ENCODE measurements at regions not wholly inside any gene's neighbourhood (a gene's known extent, or its start where the extent isn't known, plus 50 kb on each side); places are given as distances from the start of the nearest gene placed in this dataset.

- intact Hi-C loops (cut with micrococcal nuclease) = no loop called here
- no peaks in the 10 kb centered on the region for H3K36me3 ChIP-seq (ENCODE audit: insufficient read depth, low read length)
- Mint-ChIP-seq H3K36me3 (no peaks in the 10 kb centered on the region), H3K4me1 (no peaks in the 10 kb centered on the region), H3K27ac (no peak overlapping the region), H3K9me3 (peaks cover 0 to 5% (median 0%) of the 10 kb centered on the region in 8 donors), H3K4me3 (peak overlapping the region in 1 of 8 donors; percentile 41), H3K27me3 (no peaks in the 10 kb centered on the region)
- no peak overlapping the region for H3K27ac ChIP-seq (ENCODE audit: low read depth, low read length)
- DNase-seq = no peak
- peaks cover 0 to 3% of the 10 kb centered on the region in 2 donors for H3K9me3 ChIP-seq (ENCODE audit: control insufficient read depth in 1 of 2, low read length in 2 of 2)
- no peaks in the 10 kb centered on the region for H3K27me3 ChIP-seq (ENCODE audit: insufficient read depth, low read length)
- CTCF ChIA-PET (ENCODE audit: partially characterized antibody) = no interaction called here
- no peak overlapping the region for H3K4me3 ChIP-seq (ENCODE audit: low read length in 2 of 2)
- POLR2A ChIA-PET (ENCODE audit: partially characterized antibody) = no interaction called here
- H3K4me1 ChIP-seq (ENCODE audit: insufficient read depth, low read length) = no peaks in the 10 kb centered on the region
Observed at GRCh38 chr18:6624271-6624660, 105.2 kb upstream of the ARHGAP28 start.

- no peaks in the 10 kb centered on the region for H3K27me3 Mint-ChIP-seq
- H3K36me3 Mint-ChIP-seq = no peaks in the 10 kb centered on the region
- H3K4me1 Mint-ChIP-seq = no peaks in the 10 kb centered on the region
- Histone ChIP-seq H3K9me3 (ENCODE audit: control insufficient read depth in 1 of 2, low read length in 2 of 2) (peaks cover 0 to 3% of the 10 kb centered on the region in 2 donors), H3K36me3 (ENCODE audit: insufficient read depth, low read length) (no peaks in the 10 kb centered on the region), H3K4me1 (ENCODE audit: insufficient read depth, low read length) (no peaks in the 10 kb centered on the region), H3K27ac (ENCODE audit: low read depth, low read length) (no peak overlapping the region), H3K4me3 (ENCODE audit: low read length in 2 of 2) (no peak overlapping the region), H3K27me3 (ENCODE audit: insufficient read depth, low read length) (no peaks in the 10 kb centered on the region)
- CTCF ChIA-PET (ENCODE audit: partially characterized antibody) = no interaction called here
- peaks cover 0 to 4% (median 0%) of the 10 kb centered on the region in 8 donors for H3K9me3 Mint-ChIP-seq
- no peak for DNase-seq
- intact Hi-C loops (cut with micrococcal nuclease) = no loop called here
- H3K4me3 Mint-ChIP-seq = peak overlapping the region in 1 of 8 donors; percentile 41
- no peak overlapping the region for H3K27ac Mint-ChIP-seq
- POLR2A ChIA-PET (ENCODE audit: partially characterized antibody) = no interaction called here
Observed at GRCh38 chr18:6624661-6625311, 104.7 kb upstream of the ARHGAP28 start.

DNA sequence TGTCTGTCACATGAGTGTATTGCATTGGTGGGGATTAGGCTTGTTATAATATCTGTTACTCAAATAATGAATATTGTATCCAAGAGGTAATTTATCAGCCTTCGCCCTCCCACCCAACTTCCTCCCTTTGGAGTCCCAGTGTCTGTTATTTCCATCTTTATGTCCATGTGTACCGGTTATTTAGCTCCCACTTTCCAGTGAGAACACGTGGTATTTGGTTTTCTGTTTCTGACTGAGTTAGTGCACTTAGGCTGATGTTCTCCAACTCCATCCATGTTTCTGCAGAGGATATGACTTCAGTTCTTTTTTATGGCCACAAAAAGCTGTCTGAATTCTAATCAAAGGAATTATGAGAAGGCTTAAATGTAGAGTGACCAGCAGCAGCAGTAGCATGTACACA is 104.0 kb upstream of the ARHGAP28 start:
- Mint-ChIP-seq H3K4me3 (no peak overlapping the region), H3K9me3 (peaks cover 0 to 4% (median 0%) of the 10 kb centered on the region in 8 donors), H3K4me1 (no peaks in the 10 kb centered on the region), H3K36me3 (no peaks in the 10 kb centered on the region), H3K27me3 (no peaks in the 10 kb centered on the region), H3K27ac (no peak overlapping the region)
- ChIA-PET CTCF (ENCODE audit: partially characterized antibody) (no interaction called here), POLR2A (ENCODE audit: partially characterized antibody) (no interaction called here)
- H3K27ac ChIP-seq (ENCODE audit: low read depth, low read length) = no peak overlapping the region
- intact Hi-C loops (cut with micrococcal nuclease) = no loop called here
- peaks cover 0 to 3% of the 10 kb centered on the region in 2 donors for H3K9me3 ChIP-seq (ENCODE audit: control insufficient read depth in 1 of 2, low read length in 2 of 2)
- H3K36me3 ChIP-seq (ENCODE audit: insufficient read depth, low read length) = no peaks in the 10 kb centered on the region
- H3K4me1 ChIP-seq (ENCODE audit: insufficient read depth, low read length) = no peaks in the 10 kb centered on the region
- H3K4me3 ChIP-seq (ENCODE audit: low read length in 2 of 2) = no peak overlapping the region
- no peak for DNase-seq
- H3K27me3 ChIP-seq (ENCODE audit: insufficient read depth, low read length) = no peaks in the 10 kb centered on the region

DNA sequence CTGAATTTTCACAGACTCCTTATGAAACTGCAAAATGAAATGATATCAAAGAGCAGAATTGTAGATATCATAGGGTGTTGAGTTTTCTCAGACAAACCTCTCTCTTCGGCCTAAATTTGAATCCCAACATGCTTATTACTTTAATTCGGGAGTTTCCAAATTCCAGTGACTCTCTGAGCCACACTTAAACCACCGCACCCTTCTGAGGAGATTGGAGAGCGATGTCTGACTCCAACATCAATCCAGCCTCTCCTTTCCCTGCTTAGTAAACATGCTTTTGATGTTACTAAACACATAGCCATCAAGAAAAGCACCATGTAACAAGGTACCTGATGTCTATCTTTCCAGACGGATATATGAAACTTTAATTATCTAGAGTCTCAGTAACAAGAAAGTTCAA is 103.1 kb upstream of the ARHGAP28 start:
- peaks cover 0 to 3% of the 10 kb centered on the region in 2 donors for H3K9me3 ChIP-seq (ENCODE audit: control insufficient read depth in 1 of 2, low read length in 2 of 2)
- H3K27ac ChIP-seq (ENCODE audit: low read depth, low read length) = no peak overlapping the region
- H3K27me3 ChIP-seq (ENCODE audit: insufficient read depth, low read length) = no peaks in the 10 kb centered on the region
- no peaks in the 10 kb centered on the region for H3K36me3 Mint-ChIP-seq
- no peaks in the 10 kb centered on the region for H3K4me1 ChIP-seq (ENCODE audit: insufficient read depth, low read length)
- ChIA-PET POLR2A (ENCODE audit: partially characterized antibody) (no interaction called here), CTCF (ENCODE audit: partially characterized antibody) (no interaction called here)
- H3K9me3 Mint-ChIP-seq = peaks cover 0 to 4% (median 0%) of the 10 kb centered on the region in 8 donors
- intact Hi-C loops (cut with micrococcal nuclease) = no loop called here
- H3K4me3 Mint-ChIP-seq = no peak overlapping the region
- no peak for DNase-seq
- no peak overlapping the region for H3K27ac Mint-ChIP-seq
- H3K4me3 ChIP-seq (ENCODE audit: low read length in 2 of 2) = no peak overlapping the region
- no peaks in the 10 kb centered on the region for H3K36me3 ChIP-seq (ENCODE audit: insufficient read depth, low read length)
- no peaks in the 10 kb centered on the region for H3K27me3 Mint-ChIP-seq
- no peaks in the 10 kb centered on the region for H3K4me1 Mint-ChIP-seq

- POLR2A ChIA-PET (ENCODE audit: partially characterized antibody) = no interaction called here
- CTCF ChIA-PET (ENCODE audit: partially characterized antibody) = no interaction called here
- Mint-ChIP-seq H3K36me3 (no peaks in the 10 kb centered on the region), H3K9me3 (peaks cover 0 to 4% (median 0%) of the 10 kb centered on the region in 8 donors), H3K4me1 (no peaks in the 10 kb centered on the region), H3K4me3 (no peak overlapping the region), H3K27me3 (no peaks in the 10 kb centered on the region), H3K27ac (no peak overlapping the region)
- Histone ChIP-seq H3K9me3 (ENCODE audit: control insufficient read depth in 1 of 2, low read length in 2 of 2) (peaks cover 0 to 2% of the 10 kb centered on the region in 2 donors), H3K4me1 (ENCODE audit: insufficient read depth, low read length) (no peaks in the 10 kb centered on the region), H3K36me3 (ENCODE audit: insufficient read depth, low read length) (no peaks in the 10 kb centered on the region), H3K4me3 (ENCODE audit: low read length in 2 of 2) (no peak overlapping the region), H3K27ac (ENCODE audit: low read depth, low read length) (no peak overlapping the region), H3K27me3 (ENCODE audit: insufficient read depth, low read length) (no peaks in the 10 kb centered on the region)
- no peak for DNase-seq
- intact Hi-C loops (cut with micrococcal nuclease) = no loop called here
Observed at GRCh38 chr18:6627645-6628044, 101.9 kb upstream of the ARHGAP28 start.

DNA sequence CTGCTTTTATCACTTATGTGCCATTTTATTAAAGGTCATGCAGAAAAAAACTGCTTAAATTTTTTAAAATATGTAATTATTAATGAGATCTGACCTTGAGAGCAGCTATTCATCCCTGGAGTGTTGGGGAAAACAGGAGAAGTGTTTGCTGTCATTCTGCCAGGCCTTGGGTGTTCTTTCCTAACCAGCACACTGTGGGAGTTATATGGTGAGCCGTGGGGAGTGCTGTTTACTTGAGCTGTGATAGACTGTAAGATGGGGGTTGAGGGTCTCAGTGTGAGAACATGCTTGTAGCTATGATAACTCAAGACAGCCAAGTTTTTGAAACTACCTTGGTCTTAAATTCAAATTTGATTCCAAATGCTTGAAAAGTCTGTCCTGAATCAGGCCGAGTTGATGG is 101.3 kb upstream of the ARHGAP28 start:
- Histone ChIP-seq H3K27me3 (ENCODE audit: insufficient read depth, low read length) (no peaks in the 10 kb centered on the region), H3K27ac (ENCODE audit: low read depth, low read length) (no peak overlapping the region), H3K36me3 (ENCODE audit: insufficient read depth, low read length) (no peaks in the 10 kb centered on the region), H3K4me1 (ENCODE audit: insufficient read depth, low read length) (no peaks in the 10 kb centered on the region), H3K9me3 (ENCODE audit: control insufficient read depth in 1 of 2, low read length in 2 of 2) (no peaks in the 10 kb centered on the region), H3K4me3 (ENCODE audit: low read length in 2 of 2) (no peak overlapping the region)
- DNase-seq = no peak
- H3K4me3 Mint-ChIP-seq = no peak overlapping the region
- H3K27me3 Mint-ChIP-seq = no peaks in the 10 kb centered on the region
- H3K4me1 Mint-ChIP-seq = no peaks in the 10 kb centered on the region
- intact Hi-C loops (cut with micrococcal nuclease) = no loop called here
- ChIA-PET CTCF (ENCODE audit: partially characterized antibody) (no interaction called here), POLR2A (ENCODE audit: partially characterized antibody) (no interaction called here)
- no peaks in the 10 kb centered on the region for H3K36me3 Mint-ChIP-seq
- H3K27ac Mint-ChIP-seq = no peak overlapping the region
- H3K9me3 Mint-ChIP-seq = peaks cover 0 to 4% (median 1%) of the 10 kb centered on the region in 8 donors

GRCh38 chr18:6629635-6630140 is 99.8 kb upstream of the ARHGAP28 start:
- H3K9me3 ChIP-seq (ENCODE audit: control insufficient read depth in 1 of 2, low read length in 2 of 2) = no peaks in the 10 kb centered on the region
- POLR2A ChIA-PET (ENCODE audit: partially characterized antibody) = no interaction called here
- CTCF ChIA-PET (ENCODE audit: partially characterized antibody) = no interaction called here
- Mint-ChIP-seq H3K4me3 (no peak overlapping the region), H3K4me1 (no peaks in the 10 kb centered on the region), H3K9me3 (peaks cover 0 to 7% (median under 1%) of the 10 kb centered on the region in 8 donors), H3K27ac (no peak overlapping the region), H3K36me3 (no peaks in the 10 kb centered on the region), H3K27me3 (no peaks in the 10 kb centered on the region)
- H3K36me3 ChIP-seq (ENCODE audit: insufficient read depth, low read length) = no peaks in the 10 kb centered on the region
- no peaks in the 10 kb centered on the region for H3K4me1 ChIP-seq (ENCODE audit: insufficient read depth, low read length)
- intact Hi-C loops (cut with micrococcal nuclease) = no loop called here
- H3K27ac ChIP-seq (ENCODE audit: low read depth, low read length) = no peak overlapping the region
- no peaks in the 10 kb centered on the region for H3K27me3 ChIP-seq (ENCODE audit: insufficient read depth, low read length)
- DNase-seq = no peak
- H3K4me3 ChIP-seq (ENCODE audit: low read length in 2 of 2) = no peak overlapping the region
